Left lung (tissue), 4 donors: ENCODE measurements at regions not wholly inside any gene's neighbourhood (a gene's known extent, or its start where the extent isn't known, plus 50 kb on each side); places are given as distances from the start of the nearest gene placed in this dataset.
A peak's percentile ranks its signal among the peaks of the same experiment; 100 is the strongest.

Experiments used
- ATAC-seq: fragments of 200-7000 bp; cut with Tn5 transposase; one replicate; pipeline ENCODE4 v1.9.1; 2020; ENCODE audit warnings: moderate library complexity
- DNase-seq, 4 donors: peaks; one replicate each; pipeline ENCODE4 v3.0.0-alpha.2; 2013 to 2020
- H3K27ac ChIP-seq, 2 donors: fragments of 200-600 bp; sonication (generic) in 1 of 2; one replicate each; pipeline versions ENCODE4 v1.5.0 to v1.8.0; 2020 to 2021
- H3K27me3 ChIP-seq, 2 donors: fragments of 200-600 bp; sonication (generic) in 1 of 2; one replicate each; pipeline versions ENCODE4 v1.5.0 to v1.8.0; 2020 to 2021
- H3K36me3 ChIP-seq, 2 donors: fragments of 200-600 bp; sonication (generic) in 1 of 2; one replicate each; pipeline versions ENCODE4 v1.5.0 to v1.8.0; 2020 to 2021
- H3K4me1 ChIP-seq, 2 donors: fragments of 200-600 bp; one replicate each; pipeline ENCODE4 v1.8.0; 2021
- H3K4me3 ChIP-seq, 2 donors: fragments of 200-600 bp; sonication (generic) in 1 of 2; one replicate each; pipeline versions ENCODE4 v1.5.0 to v1.8.0; 2020 to 2021; ENCODE audit warnings: mild to moderate bottlenecking in 1 of 2
- H3K9me3 ChIP-seq, 2 donors: fragments of 200-600 bp; sonication (generic) in 1 of 2; one replicate each; pipeline versions ENCODE4 v1.5.0 to v1.8.0; 2020 to 2021
- CTCF ChIP-seq, 2 donors: fragments of 200-600 bp; sonication (generic) in 1 of 2; IDR thresholded peaks; one replicate each; pipeline versions ENCODE4 v1.5.0 to v1.8.0; 2021; ENCODE audit warnings: antibody characterized with exemption in 2 of 2
- intact Hi-C, 2 donors: fragments of 100-400 bp; cut with DNase I; formaldehyde crosslinking; loops; one replicate each; pipeline versions ENCODE4 v1.11.2 to v1.14.2; 2022
- donor health status: DM: no; HTN: yes; CAD: no.
- donor health status: DM: no; HTN: no; CAD: no.

GRCh38 chr13:74230984-74231501, 96.8 kb upstream of the KLF12 start:
- Histone ChIP-seq H3K27me3 (no peaks in the 10 kb centered on the region), H3K9me3 (no peaks in the 10 kb centered on the region), H3K27ac (no peak overlapping the region), H3K4me1 (no peaks in the 10 kb centered on the region), H3K36me3 (no peaks in the 10 kb centered on the region), H3K4me3 (no peak overlapping the region)
- intact Hi-C loops, result no loop called here
- ATAC-seq (no peak), DNase-seq (no peak)
- no peak for TF ChIP-seq CTCF (IDR thresholded peaks at IDR 0.05)

- no peak for ATAC-seq
- Histone ChIP-seq H3K36me3 (no peaks in the 10 kb centered on the region), H3K27me3 (no peaks in the 10 kb centered on the region), H3K9me3 (no peaks in the 10 kb centered on the region), H3K4me1 (no peaks in the 10 kb centered on the region), H3K27ac (no peak overlapping the region), H3K4me3 (no peak overlapping the region)
- no peak for TF ChIP-seq CTCF (IDR thresholded peaks at IDR 0.05)
- intact Hi-C loops, result no loop called here
- no peak for DNase-seq
Observed at GRCh38 chr13:74229242-74229641, 95.0 kb upstream of the KLF12 start.

GRCh38 chr13:74227476-74228158, 93.4 kb upstream of the KLF12 start:
- Histone ChIP-seq H3K27me3 (no peaks in the 10 kb centered on the region), H3K4me1 (no peaks in the 10 kb centered on the region), H3K27ac (no peak overlapping the region), H3K9me3 (no peaks in the 10 kb centered on the region), H3K36me3 (no peaks in the 10 kb centered on the region), H3K4me3 (no peak overlapping the region)
- ATAC-seq (no peak), DNase-seq (no peak)
- no peak for TF ChIP-seq CTCF (IDR thresholded peaks at IDR 0.05)
- intact Hi-C loops, result no loop called here

- no peak overlapping the region for H3K27ac ChIP-seq
- intact Hi-C loops, result no loop called here
Observed at GRCh38 chr13:74226791-74227475, 92.7 kb upstream of the KLF12 start.

More at GRCh38 chr13:74226791-74227475, 92.7 kb upstream of the KLF12 start:
- H3K4me1 ChIP-seq, result no peaks in the 10 kb centered on the region
- H3K27me3 ChIP-seq, result no peaks in the 10 kb centered on the region
- peak; percentile 33 for ATAC-seq
- TF ChIP-seq CTCF (IDR thresholded peaks at IDR 0.05), result no peak
- no peaks in the 10 kb centered on the region for H3K36me3 ChIP-seq
- no peak overlapping the region for H3K4me3 ChIP-seq
- DNase-seq, result no peak
- H3K9me3 ChIP-seq, result no peaks in the 10 kb centered on the region
